CD4-positive, alpha-beta T cell treated with Interleukin-15 for 1 hour (primary cell): ENCODE measurements at regions not wholly inside any gene's neighbourhood (a gene's known extent, or its start where the extent isn't known, plus 50 kb on each side); places are given as distances from the start of the nearest gene placed in this dataset.
"Not testable (repeated sequence)": the region's sequence is repeated elsewhere in the genome, so short reads cannot be mapped to it uniquely, and the experiment has no call there.

ENCODE experiments used
- DNase-seq: peaks from one replicate; pipeline ENCODE4 v3.0.0-alpha.2; 2020

DNA sequence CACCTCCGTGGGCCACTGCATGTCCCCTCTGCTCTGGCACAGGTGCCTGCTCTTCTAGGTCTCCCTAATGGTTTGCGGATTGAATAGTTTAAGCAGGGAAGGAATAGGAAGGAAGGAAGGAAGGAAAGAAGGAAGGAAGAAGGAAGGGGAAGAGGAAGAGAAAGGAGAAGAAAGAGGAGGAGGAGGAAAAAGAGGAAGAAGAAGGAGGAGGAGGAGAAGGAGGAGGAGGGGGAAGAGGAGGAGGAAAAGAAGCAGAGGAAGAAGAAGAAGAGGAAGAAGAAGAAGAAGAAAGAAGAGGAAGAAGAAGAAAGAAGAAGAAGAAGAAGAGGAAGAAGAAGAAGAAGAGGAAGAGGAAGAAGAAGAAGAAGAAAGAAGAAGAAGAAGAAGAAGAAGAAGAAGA, 376.8 kb upstream of the PODXL start:
- DNase-seq: not testable (repeated sequence)

DNA sequence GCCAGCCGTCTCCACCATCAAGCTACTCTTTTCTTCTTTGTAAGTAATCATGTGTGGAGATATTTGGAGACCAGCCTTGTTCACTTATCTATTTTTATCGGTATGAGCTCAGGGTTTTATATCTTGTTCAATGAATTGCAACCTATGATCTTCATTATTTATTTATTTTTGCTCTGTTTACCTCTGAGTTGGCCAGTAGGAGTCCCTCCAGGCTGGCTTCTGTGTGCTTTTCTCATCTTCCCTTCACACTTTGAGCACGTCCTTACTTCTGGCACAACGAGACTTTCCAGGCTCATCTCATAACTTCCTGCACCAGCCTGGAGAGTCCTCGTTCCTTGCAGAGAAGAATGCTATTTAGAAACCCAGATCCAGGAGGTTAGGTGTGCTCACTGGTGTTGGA, 375.8 kb upstream of the PODXL start:
- no peak for DNase-seq

DNA sequence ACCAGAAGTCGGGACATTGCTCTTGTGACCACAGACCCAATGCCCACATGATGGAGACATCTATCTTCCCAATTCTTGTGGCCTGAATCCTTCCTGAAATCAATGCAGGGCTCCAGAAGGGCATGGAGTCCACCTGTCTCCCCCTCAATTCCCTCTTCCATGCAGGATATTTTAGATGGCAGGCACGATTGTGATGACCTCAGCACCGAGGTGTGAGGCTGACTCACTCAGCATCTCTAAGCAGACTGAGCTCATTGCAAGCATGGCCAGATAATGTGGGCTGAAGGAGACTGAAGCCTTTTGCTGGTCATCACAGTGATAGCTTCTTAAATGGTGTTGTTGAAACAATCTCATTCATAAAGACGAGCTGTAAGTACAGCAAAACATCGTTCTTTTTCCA, 374.9 kb upstream of the PODXL start:
- no peak for DNase-seq

DNA sequence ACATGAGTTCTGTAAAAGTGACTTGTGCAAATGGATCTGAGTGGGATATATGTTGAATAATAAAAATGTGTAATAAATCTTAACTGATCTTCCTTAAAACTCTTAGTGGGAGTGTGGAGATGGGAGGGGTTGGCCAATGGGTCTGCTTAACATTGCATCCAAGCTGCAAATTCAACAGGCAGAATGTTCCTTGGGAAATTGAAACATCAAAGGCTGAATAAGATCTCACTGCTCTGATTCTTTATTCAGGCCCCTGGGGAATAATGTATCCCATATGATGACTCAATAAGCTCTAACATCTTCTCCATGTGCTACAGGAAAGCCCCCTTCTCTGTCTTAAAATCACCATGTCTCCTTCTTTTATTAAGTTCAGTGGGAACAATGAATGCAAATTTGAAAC, 373.2 kb upstream of the PODXL start:
- DNase-seq: no peak

DNA sequence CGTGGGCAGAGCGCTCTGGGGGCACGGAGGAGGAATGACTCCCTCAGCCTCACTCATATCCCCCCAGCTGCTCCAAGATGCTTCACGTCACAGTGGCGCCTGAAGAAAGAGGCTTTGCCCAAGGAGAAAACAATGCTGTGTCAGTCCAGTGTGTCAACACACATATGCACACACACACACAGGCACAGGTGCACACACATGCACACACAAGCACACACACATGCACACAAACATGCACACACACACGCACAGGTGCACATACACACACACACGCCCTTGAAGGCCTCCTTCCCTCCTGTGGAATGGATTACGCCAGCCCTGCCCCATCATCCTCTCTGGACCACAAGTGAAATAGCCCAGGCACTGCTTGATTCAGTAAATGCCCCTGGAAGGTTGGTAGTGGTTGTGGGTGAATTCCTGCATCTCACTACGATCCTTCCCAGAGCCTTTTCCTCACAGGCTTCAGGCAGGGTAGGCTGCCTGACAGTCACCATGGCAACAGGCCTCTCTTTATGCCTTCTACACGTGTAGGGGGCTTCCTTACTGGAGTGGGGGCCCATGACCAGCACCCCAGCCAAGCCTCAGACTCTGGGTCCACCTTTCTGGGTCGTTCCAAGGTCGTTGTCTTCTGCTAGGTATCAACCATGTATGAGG, 371.5 kb upstream of the PODXL start:
- no peak for DNase-seq

DNA sequence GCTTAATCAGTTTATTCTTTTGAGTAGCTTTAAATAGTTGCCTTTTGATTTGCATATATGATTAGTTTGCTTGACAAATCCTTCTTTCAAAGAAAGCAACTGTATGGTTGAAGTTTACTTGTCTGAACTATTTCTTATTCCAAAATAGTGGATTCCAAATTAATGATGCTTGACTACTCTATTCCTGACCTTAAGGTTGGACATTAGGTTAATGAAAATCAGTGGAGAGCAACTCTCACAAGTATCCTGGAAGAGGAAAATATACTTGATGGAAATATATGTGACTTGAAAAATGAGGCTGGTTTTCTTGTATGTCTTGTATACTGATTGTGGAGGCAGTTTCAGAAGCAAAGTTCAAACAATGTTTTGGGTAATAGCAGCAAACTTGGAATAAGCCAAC, 369.2 kb upstream of the PODXL start:
- DNase-seq: no peak

- no peak for DNase-seq
These were observed 368.4 kb upstream of the PODXL start for GRCh38 chr7:131924857-131925256.

DNA sequence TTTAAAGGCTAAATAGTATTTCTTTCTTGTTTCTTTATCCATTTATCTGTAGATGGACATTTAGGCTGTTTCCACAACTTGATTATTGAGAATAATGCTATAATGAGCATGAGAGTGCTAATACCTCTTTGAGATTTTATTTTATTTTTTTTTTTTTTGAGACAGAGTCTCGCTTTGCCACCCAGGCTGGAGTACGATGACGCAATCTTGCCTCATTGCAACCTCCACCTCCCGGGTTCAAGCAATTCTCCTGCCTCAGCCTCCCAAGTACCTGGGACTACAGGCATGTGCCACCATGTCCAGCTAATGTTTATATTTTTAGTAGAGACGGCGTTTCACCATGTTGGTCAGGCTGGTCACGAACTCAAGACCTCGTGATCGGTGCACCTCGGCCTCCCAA, 366.5 kb upstream of the PODXL start:
- DNase-seq: not testable (repeated sequence)

- no peak for DNase-seq
These were observed 364.6 kb upstream of the PODXL start for GRCh38 chr7:131921016-131921415.

- DNase-seq: no peak
These were observed 363.7 kb upstream of the PODXL start for GRCh38 chr7:131919920-131920709.

DNA sequence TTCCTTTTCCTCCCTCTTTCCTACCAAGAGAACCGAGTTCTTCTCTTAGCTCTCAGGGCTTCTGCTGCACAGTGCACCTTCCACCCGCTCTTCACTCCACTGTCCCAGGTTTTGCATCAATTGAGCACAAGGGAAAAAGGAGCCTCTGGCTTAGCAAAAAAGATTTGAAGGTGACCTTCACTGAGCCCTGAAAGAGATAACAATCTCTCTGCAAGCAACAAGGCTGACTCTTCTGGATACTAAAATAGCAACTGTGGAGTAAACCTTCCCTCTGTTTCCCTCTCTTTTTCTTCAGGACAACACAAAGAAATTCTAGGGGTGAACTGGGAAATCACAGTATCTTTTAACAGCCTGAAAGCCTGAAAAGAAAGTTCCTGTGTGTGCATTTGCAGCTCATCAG, 354.7 kb upstream of the PODXL start:
- DNase-seq: no peak

GRCh38 chr7:131909151-131909768, 352.8 kb upstream of the PODXL start:
- DNase-seq: no peak

- no peak for DNase-seq
These were observed 352.3 kb upstream of the PODXL start for GRCh38 chr7:131908714-131909113.

GRCh38 chr7:131905471-131905973, 349.1 kb upstream of the PODXL start:
- DNase-seq: no peak

DNA sequence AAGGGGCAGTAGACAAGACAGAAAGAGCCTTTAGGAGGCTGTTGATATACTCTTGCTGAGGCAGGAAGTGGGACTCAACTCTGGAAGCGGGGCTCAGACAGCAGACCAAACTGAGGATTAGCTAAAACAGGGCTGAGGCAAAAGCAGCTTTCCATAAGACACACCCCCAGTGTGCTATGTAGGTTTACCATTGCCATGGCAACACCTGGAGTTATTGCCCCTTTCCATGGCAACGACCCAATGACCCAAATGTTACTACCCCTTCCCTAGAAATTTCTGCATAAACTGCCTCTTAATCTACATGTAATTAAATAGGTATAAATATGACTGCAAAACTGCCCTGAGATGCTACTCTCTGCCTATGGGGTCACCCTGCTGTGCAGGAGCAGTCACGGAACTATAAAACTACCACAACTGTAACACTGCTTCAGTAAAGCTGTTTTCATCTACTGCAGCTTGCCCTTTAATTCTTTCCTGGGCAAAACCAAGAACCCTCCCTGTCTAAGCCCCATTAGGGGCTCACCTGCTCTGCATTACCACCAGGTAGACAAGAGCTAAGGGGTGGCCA, 348.4 kb upstream of the PODXL start:
- no peak for DNase-seq

GRCh38 chr7:131903315-131903714, 346.9 kb upstream of the PODXL start:
- DNase-seq: no peak

GRCh38 chr7:131900785-131901287, 344.4 kb upstream of the PODXL start:
- DNase-seq: no peak

- no peak for DNase-seq
These were observed 343.0 kb upstream of the PODXL start for GRCh38 chr7:131899271-131900030.

DNA sequence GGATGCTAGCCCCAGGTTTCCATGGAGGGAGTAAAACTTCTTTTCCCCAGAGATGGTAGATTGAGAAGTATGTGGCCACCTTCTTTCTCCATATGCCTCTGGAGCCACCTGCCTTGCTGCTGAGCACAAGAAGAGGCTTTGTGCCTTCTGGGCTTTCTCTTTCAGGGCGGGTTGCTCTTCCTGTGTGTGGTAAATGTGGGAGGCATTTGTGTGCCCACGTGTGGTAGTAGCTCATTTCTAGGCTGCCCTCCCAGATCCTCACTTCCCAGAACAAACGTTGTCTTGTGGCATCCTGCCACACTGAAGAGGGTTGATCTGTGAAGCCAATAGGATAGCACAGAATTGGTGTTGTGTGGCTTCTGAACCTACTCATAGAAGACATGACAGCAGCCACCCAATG, 342.0 kb upstream of the PODXL start:
- DNase-seq: no peak

- DNase-seq: no peak
These were observed 341.4 kb upstream of the PODXL start for GRCh38 chr7:131897790-131898165.

- DNase-seq: no peak
These were observed 340.8 kb upstream of the PODXL start for GRCh38 chr7:131897016-131897789.
